ENCODE measurements at regions not wholly inside any gene's neighbourhood (a gene's known extent, or its start where the extent isn't known, plus 50 kb on each side); places are given as distances from the start of the nearest gene placed in this dataset.

GRCh38 chr1:80462006-80462405 lies 1338.7 kb upstream of the ADGRL2 start:
- no peak overlapping the region for H3K4me3 ChIP-seq (replicated peaks; ENCODE audit: low read depth, low read length)
- TF ChIP-seq, protein P1, sequence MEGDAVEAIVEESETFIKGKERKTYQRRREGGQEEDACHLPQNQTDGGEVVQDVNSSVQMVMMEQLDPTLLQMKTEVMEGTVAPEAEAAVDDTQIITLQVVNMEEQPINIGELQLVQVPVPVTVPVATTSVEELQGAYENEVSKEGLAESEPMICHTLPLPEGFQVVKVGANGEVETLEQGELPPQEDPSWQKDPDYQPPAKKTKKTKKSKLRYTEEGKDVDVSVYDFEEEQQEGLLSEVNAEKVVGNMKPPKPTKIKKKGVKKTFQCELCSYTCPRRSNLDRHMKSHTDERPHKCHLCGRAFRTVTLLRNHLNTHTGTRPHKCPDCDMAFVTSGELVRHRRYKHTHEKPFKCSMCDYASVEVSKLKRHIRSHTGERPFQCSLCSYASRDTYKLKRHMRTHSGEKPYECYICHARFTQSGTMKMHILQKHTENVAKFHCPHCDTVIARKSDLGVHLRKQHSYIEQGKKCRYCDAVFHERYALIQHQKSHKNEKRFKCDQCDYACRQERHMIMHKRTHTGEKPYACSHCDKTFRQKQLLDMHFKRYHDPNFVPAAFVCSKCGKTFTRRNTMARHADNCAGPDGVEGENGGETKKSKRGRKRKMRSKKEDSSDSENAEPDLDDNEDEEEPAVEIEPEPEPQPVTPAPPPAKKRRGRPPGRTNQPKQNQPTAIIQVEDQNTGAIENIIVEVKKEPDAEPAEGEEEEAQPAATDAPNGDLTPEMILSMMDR (IDR thresholded peaks at IDR 0.05; ENCODE audit: insufficient read depth, low read length, poor library complexity, severe bottlenecking), result no peak
- H3K36me3 ChIP-seq (ENCODE audit: control insufficient read depth, insufficient read depth, low read length), result no peaks in the 10 kb centered on the region
- DNase-seq (ENCODE audit: extremely low read depth, insufficient read length), result no peak
- no peaks in the 10 kb centered on the region for H3K27me3 ChIP-seq (replicated peaks; ENCODE audit: control insufficient read depth, insufficient read depth, low read length)

GRCh38 chr1:80457409-80457808 lies 1343.3 kb upstream of the ADGRL2 start:
- TF ChIP-seq, protein P1 (IDR thresholded peaks at IDR 0.05; ENCODE audit: insufficient read depth, low read length, poor library complexity, severe bottlenecking), result no peak
- no peaks in the 10 kb centered on the region for H3K27me3 ChIP-seq (replicated peaks; ENCODE audit: control insufficient read depth, insufficient read depth, low read length)
- no peak overlapping the region for H3K4me3 ChIP-seq (replicated peaks; ENCODE audit: low read depth, low read length)
- DNase-seq (ENCODE audit: extremely low read depth, insufficient read length), result no peak
- no peaks in the 10 kb centered on the region for H3K36me3 ChIP-seq (ENCODE audit: control insufficient read depth, insufficient read depth, low read length)

DNA sequence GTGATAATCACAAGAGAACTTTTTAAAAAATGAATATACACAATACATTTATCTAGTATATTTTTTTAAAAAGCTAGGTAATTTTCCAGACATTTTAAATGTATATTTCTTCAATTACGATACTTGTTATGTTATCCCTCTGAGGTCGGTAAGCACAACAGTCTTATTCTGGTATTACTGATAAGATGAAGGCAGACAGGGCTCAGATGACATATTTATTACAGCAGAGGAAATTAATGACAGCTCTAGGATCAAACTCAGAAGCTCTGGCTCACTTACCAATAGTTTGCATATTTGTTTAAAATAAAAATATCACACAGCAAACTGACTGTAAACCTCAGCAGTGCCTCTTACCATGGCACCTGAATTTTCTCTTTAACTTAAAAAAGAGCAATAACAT lies 1347.0 kb upstream of the ADGRL2 start:
- no peak overlapping the region for H3K4me3 ChIP-seq (replicated peaks; ENCODE audit: low read depth, low read length)
- H3K27me3 ChIP-seq (replicated peaks; ENCODE audit: control insufficient read depth, insufficient read depth, low read length), result no peaks in the 10 kb centered on the region
- TF ChIP-seq, protein P1 (IDR thresholded peaks at IDR 0.05; ENCODE audit: insufficient read depth, low read length, poor library complexity, severe bottlenecking), result no peak
- no peaks in the 10 kb centered on the region for H3K36me3 ChIP-seq (ENCODE audit: control insufficient read depth, insufficient read depth, low read length)
- DNase-seq (ENCODE audit: extremely low read depth, insufficient read length), result no peak

GRCh38 chr1:80450711-80451110 lies 1350.0 kb upstream of the ADGRL2 start:
- H3K4me3 ChIP-seq (replicated peaks; ENCODE audit: low read depth, low read length), result no peak overlapping the region
- TF ChIP-seq, protein P1 (IDR thresholded peaks at IDR 0.05; ENCODE audit: insufficient read depth, low read length, poor library complexity, severe bottlenecking), result no peak
- H3K36me3 ChIP-seq (ENCODE audit: control insufficient read depth, insufficient read depth, low read length), result no peaks in the 10 kb centered on the region
- DNase-seq (ENCODE audit: extremely low read depth, insufficient read length), result no peak
- H3K27me3 ChIP-seq (replicated peaks; ENCODE audit: control insufficient read depth, insufficient read depth, low read length), result no peaks in the 10 kb centered on the region

- Histone ChIP-seq H3K36me3 (ENCODE audit: control insufficient read depth, insufficient read depth, low read length) (no peaks in the 10 kb centered on the region), H3K27me3 (replicated peaks; ENCODE audit: control insufficient read depth, insufficient read depth, low read length) (no peaks in the 10 kb centered on the region), H3K4me3 (replicated peaks; ENCODE audit: low read depth, low read length) (no peak overlapping the region)
- TF ChIP-seq, protein P1 (IDR thresholded peaks at IDR 0.05; ENCODE audit: insufficient read depth, low read length, poor library complexity, severe bottlenecking), result no peak
- DNase-seq (ENCODE audit: extremely low read depth, insufficient read length), result no peak
Observed at GRCh38 chr1:80448081-80448480, 1352.7 kb upstream of the ADGRL2 start.

DNA sequence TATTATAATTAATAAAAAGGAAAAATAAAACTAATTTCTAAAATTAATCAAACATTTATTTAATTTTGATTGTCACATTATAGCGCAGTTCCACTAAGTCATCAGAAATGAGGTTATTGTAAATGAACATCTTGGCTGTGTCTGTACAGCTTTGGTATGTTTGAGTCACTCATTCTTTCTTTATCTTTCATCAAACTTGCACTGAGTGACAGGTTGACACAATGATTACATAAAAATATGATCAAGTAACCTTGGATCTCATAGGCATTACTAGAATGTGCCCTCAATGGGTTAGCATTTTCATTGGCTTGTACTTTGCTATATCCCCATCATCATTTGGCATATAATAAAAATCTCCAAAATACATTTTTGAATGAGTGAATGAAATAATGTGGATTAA lies 1353.2 kb upstream of the ADGRL2 start:
- no peak for DNase-seq (ENCODE audit: extremely low read depth, insufficient read length)
- H3K4me3 ChIP-seq (replicated peaks; ENCODE audit: low read depth, low read length), result no peak overlapping the region

More for the DNA sequence above, 1353.2 kb upstream of the ADGRL2 start:
- TF ChIP-seq, protein P1 (IDR thresholded peaks at IDR 0.05; ENCODE audit: insufficient read depth, low read length, poor library complexity, severe bottlenecking), result no peak
- no peaks in the 10 kb centered on the region for H3K27me3 ChIP-seq (replicated peaks; ENCODE audit: control insufficient read depth, insufficient read depth, low read length)
- H3K36me3 ChIP-seq (ENCODE audit: control insufficient read depth, insufficient read depth, low read length), result no peaks in the 10 kb centered on the region

Measured in GM06990 (cell line).